ENCODE measurements at regions not wholly inside any gene's neighbourhood (a gene's known extent, or its start where the extent isn't known, plus 50 kb on each side); places are given as distances from the start of the nearest gene placed in this dataset.

DNA sequence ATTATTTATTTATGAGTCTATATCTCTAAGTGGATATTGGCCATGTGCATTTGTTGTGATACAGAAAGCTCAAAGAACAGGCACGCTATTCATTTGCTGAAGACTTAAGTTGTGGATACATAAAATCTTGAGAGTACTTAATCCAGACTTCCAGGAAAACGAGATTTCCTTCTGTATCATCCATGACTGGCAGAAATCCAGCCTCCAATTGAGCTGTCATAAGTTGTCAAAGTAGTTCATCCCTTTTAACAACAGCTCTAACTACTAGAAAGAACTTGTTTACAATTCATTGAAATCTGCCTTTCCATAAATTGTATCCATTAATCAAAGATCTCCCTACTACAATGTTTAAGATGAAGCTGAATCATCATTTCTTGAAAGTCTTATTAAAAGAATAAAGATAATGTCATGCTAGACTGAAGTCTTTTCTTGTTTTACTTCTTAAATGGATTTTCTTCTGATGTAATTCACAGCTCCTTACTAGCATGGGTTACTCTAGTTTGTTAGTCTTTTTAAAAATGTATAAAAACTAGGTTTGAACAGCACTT lies 447.3 kb upstream of the CITED2 start:
- TF ChIP-seq, protein P1, sequence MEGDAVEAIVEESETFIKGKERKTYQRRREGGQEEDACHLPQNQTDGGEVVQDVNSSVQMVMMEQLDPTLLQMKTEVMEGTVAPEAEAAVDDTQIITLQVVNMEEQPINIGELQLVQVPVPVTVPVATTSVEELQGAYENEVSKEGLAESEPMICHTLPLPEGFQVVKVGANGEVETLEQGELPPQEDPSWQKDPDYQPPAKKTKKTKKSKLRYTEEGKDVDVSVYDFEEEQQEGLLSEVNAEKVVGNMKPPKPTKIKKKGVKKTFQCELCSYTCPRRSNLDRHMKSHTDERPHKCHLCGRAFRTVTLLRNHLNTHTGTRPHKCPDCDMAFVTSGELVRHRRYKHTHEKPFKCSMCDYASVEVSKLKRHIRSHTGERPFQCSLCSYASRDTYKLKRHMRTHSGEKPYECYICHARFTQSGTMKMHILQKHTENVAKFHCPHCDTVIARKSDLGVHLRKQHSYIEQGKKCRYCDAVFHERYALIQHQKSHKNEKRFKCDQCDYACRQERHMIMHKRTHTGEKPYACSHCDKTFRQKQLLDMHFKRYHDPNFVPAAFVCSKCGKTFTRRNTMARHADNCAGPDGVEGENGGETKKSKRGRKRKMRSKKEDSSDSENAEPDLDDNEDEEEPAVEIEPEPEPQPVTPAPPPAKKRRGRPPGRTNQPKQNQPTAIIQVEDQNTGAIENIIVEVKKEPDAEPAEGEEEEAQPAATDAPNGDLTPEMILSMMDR (IDR thresholded peaks at IDR 0.05), result no peak
- no peak for TF ChIP-seq POLR2A (IDR thresholded peaks at IDR 0.05)
